BE2C (cell line): ENCODE measurements at regions not wholly inside any gene's neighbourhood (a gene's known extent, or its start where the extent isn't known, plus 50 kb on each side); places are given as distances from the start of the nearest gene placed in this dataset.
"Not testable (repeated sequence)": the region's sequence is repeated elsewhere in the genome, so short reads cannot be mapped to it uniquely, and the experiment has no call there.

Source experiments
- DNase-seq: peaks from one replicate; pipeline ENCODE4 v3.0.0-alpha.2; 2020
- H3K27me3 ChIP-seq: fragments of 250-450 bp; sonication (Bioruptor Pico); 2 replicates; pipeline ENCODE4 v1.5.1; 2020; ENCODE audit warnings: mild to moderate bottlenecking
- H3K36me3 ChIP-seq: fragments of 250-450 bp; sonication (Bioruptor Pico); 2 replicates; pipeline ENCODE4 v1.5.1; 2020; ENCODE audit warnings: mild to moderate bottlenecking
- H3K4me1 ChIP-seq: fragments of 250-450 bp; sonication (Bioruptor Pico); 2 replicates; pipeline ENCODE4 v1.5.1; 2020
- H3K4me3 ChIP-seq: 2 replicates; pipeline ENCODE4 v1.5.1; 2011; ENCODE audit warnings: low read depth, low read length
- H3K9me3 ChIP-seq: fragments of 250-450 bp; sonication (Bioruptor Pico); 2 replicates; pipeline ENCODE4 v1.5.1; 2020
- TF ChIP-seq, protein P1 (sequence below): IDR thresholded peaks from 2 replicates; pipeline ENCODE4 v1.5.1; 2012; ENCODE audit warnings: mild to moderate bottlenecking, low read depth, low read length

DNA sequence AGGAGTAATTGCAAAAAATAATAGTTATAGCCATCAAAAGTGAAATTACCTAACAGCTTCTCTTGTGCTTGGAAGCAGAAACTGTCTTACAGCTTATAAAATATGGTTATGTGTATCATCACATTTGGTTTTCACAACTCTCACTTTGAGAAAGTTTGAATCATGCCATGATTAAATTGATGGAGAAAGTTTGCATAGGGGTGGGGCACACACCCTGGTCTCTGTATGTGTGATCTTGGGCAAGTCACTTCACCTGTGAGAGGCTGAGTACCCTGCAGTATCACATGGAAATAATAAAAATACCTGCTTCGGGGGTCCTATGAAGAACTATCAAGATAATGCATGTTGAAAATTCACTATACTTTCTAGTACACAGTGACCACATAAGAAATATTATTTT, 471.4 kb downstream of the RAP2B start:
- Histone ChIP-seq H3K9me3 (no peaks in the 10 kb centered on the region), H3K27me3 (no peaks in the 10 kb centered on the region), H3K4me3 (no peak overlapping the region), H3K36me3 (no peaks in the 10 kb centered on the region), H3K4me1 (no peaks in the 10 kb centered on the region)
- TF ChIP-seq, protein P1, sequence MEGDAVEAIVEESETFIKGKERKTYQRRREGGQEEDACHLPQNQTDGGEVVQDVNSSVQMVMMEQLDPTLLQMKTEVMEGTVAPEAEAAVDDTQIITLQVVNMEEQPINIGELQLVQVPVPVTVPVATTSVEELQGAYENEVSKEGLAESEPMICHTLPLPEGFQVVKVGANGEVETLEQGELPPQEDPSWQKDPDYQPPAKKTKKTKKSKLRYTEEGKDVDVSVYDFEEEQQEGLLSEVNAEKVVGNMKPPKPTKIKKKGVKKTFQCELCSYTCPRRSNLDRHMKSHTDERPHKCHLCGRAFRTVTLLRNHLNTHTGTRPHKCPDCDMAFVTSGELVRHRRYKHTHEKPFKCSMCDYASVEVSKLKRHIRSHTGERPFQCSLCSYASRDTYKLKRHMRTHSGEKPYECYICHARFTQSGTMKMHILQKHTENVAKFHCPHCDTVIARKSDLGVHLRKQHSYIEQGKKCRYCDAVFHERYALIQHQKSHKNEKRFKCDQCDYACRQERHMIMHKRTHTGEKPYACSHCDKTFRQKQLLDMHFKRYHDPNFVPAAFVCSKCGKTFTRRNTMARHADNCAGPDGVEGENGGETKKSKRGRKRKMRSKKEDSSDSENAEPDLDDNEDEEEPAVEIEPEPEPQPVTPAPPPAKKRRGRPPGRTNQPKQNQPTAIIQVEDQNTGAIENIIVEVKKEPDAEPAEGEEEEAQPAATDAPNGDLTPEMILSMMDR = no peak
- DNase-seq = no peak

DNA sequence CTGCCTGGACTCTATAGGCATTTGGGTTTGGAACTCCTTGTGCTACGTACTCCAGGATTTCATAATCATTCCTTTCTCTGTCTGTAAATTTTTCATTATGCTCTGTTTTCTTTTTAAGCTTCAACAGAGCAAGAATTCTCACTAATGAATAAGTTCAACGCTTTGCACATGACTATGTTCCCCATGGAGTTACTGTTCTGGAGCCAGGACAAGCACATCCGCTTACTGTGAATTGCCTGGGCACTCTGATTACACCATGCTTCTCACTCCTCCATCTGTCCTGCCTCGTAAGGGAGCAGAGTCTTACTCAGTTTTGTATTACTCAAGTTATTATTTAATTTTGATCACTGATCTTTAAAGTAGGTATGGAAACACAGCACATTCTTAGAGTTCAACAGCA, 472.7 kb downstream of the RAP2B start:
- no peak overlapping the region for H3K4me3 ChIP-seq
- H3K9me3 ChIP-seq = no peaks in the 10 kb centered on the region

DNA sequence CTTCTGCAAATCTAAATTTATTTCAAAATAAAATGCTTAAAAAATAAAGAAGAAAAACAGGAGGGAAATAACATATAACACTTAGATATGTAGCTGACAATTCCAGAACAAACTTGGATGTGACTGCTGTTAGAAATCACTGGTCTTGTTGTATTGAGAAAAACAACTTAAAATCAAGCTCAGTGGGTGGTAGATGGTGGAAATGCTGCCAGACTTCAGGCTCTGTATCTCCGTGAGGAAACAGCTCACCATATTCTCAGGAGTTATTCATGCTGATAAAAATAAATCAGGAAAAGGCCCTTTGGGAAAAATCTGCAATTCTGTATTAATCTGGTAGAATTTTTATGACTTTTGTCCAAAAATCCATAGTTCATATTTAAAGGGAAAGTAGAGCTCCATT, 477.6 kb downstream of the RAP2B start:
- TF ChIP-seq, protein P1 = no peak
- Histone ChIP-seq H3K4me3 (no peak overlapping the region), H3K9me3 (no peaks in the 10 kb centered on the region), H3K36me3 (no peaks in the 10 kb centered on the region), H3K4me1 (no peaks in the 10 kb centered on the region), H3K27me3 (no peaks in the 10 kb centered on the region)
- DNase-seq = no peak

More for the DNA sequence above, 472.7 kb downstream of the RAP2B start:
- TF ChIP-seq, protein P1 = no peak
- H3K27me3 ChIP-seq = no peaks in the 10 kb centered on the region
- no peak for DNase-seq
- H3K4me1 ChIP-seq = no peaks in the 10 kb centered on the region
- no peaks in the 10 kb centered on the region for H3K36me3 ChIP-seq

DNA sequence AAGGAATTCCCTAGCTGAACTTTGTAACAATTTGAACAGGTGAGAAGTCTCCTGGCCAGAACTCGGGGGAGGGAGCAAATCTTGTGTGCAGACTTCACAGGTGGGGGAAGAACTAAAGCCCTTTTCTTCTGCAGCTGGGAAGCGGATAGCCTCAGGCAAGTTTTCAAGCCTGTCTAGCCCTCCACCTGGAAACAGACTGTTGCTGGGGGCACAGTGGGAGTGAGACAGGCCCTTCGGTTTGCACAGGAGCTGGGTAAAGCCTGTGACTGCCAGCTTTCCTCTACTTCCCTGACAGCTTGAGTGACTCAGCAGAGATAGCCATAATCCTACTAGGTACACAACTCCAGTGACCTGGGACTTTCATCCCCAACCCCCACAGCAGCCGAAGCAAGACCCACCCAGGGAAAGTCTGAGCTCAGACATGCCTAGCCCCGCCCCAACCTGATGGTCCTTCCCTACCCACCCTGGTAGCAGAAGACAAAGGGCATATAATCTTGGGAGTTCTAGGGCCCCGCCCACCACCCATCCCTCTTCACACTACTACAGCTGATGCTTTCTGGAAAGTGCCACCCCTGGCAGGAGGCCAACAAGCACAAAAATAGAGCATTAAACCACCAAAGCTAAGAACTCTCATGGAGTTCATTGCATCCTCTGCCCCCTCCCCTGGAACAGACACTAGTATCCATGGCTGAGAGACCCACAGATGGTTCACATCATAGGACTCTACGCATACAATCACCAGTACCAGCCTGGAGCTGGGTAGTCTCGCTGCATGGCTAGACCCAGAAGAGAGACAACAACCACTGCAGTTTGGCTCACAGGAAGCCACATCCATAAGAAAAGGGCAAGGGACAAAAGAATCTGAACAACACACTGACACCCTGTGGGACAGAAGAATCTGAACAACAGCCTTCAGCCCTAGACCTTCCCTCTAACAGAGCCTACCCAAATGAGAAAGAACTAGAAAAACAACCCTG, 479.0 kb downstream of the RAP2B start:
- H3K36me3 ChIP-seq = no peaks in the 10 kb centered on the region
- H3K4me3 ChIP-seq = no peak overlapping the region
- no peak for DNase-seq
- TF ChIP-seq, protein P1 = no peak
- no peaks in the 10 kb centered on the region for H3K9me3 ChIP-seq
- no peaks in the 10 kb centered on the region for H3K27me3 ChIP-seq
- H3K4me1 ChIP-seq = no peaks in the 10 kb centered on the region

DNA sequence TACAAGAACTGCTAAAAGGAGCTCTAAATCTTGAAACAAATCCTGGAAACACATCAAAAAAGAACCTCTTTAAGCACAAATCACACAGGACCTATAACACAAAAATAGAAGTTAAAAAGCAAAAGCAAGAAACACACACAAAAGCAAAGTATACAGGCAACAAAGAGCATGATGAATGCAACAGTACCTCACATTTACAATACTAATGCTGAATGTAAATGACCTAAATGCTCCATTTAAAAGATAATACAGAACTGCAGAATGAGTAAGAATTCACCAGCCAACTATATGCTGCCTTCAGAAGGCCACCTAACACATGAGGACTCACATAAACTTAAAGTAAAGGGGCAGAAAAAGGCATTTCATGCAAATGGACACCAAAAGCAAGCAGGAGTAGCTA, 478.6 kb upstream of the ARHGEF26 start:
- H3K4me3 ChIP-seq, H3K9me3 ChIP-seq, H3K4me1 ChIP-seq, H3K27me3 ChIP-seq, H3K36me3 ChIP-seq, DNase-seq: not testable (repeated sequence)

DNA sequence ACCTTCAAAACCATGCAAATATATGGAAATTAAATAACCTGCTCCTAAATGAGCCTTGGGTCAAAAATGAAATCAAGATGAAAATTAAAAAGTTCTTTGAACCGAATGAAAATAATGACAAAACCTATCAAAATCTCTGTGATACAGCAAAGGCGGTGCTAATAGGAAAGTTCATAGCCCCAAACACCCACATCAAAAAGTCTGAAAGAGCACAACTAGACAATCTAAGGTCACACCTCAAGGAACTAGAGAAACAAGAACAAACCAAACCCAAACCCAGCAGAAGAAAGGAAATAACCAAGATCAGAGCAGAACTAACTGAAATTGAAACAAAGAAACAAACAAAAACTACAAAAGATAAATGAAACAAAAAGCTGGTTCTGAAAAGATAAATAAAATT, 477.7 kb upstream of the ARHGEF26 start:
- H3K9me3 ChIP-seq, H3K27me3 ChIP-seq, H3K4me1 ChIP-seq: not testable (repeated sequence)

DNA sequence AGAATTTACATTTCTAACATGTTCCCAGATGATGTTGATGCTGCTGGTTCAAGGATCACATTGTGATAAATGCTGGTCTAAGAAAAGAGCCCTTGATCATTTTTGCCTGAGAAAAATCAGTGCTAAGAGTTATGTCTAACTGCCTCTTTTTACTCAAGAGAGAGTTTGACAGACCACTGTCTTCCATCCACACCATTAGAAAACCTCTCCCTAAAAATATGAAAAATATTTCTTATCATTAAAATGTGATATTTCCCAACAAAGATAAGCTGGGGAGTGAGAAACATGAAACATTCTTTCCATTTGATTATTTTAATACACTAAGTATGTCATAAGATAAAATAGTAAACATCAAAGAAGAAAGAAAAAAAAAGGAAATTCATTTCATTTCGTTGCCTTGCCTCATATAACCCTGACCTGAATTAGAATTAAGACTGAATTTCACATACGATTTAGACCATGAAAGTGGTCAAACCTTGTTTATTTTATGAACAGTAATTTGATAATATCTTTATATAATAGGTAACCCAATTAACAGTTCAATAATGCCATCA, 471.8 kb upstream of the ARHGEF26 start:
- Histone ChIP-seq H3K36me3 (no peaks in the 10 kb centered on the region), H3K9me3 (no peaks in the 10 kb centered on the region), H3K4me1 (no peaks in the 10 kb centered on the region), H3K4me3 (no peak overlapping the region), H3K27me3 (no peaks in the 10 kb centered on the region)
- TF ChIP-seq, protein P1 = no peak
- no peak for DNase-seq

More for the DNA sequence above, 477.7 kb upstream of the ARHGEF26 start:
- H3K4me3 ChIP-seq, H3K36me3 ChIP-seq, DNase-seq: not testable (repeated sequence)
